ENCODE measurements at regions not wholly inside any gene's neighbourhood (a gene's known extent, or its start where the extent isn't known, plus 50 kb on each side); places are given as distances from the start of the nearest gene placed in this dataset.
"Not testable (repeated sequence)": the region's sequence is repeated elsewhere in the genome, so short reads cannot be mapped to it uniquely, and the experiment has no call there.

DNA sequence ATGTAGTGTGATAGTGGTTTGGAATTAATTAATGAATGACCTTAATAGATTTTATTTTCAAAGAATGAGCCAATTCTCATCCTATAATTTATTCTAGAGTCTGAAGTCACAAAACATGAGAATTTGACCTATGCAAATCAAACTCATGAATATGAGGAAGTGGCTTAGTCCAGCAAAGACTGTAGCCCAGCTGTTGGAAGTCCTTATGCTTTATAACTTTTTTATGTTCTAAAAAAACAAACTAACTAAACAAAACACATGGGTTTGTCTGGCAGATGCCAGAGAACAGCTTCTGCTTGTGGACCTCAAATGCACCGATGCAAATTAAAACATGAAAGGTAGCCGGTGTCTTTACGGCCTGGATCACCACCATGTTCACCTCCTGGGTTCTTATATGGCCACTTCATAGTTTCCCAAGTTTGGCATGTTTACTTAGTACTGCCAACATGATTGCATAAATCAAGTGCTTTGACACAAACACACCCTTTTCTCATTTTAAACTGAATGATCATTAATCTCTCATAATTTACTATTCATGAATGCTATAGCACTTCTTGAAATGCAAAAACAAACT lies 277.4 kb downstream of the PAPSS1 start:
- H3K27ac ChIP-seq (ENCODE audit: low read depth in 1 of 2, low read length in 2 of 2), result no peak overlapping the region
- H3K4me3 Mint-ChIP-seq, result no peak overlapping the region
- TF ChIP-seq, protein P1, sequence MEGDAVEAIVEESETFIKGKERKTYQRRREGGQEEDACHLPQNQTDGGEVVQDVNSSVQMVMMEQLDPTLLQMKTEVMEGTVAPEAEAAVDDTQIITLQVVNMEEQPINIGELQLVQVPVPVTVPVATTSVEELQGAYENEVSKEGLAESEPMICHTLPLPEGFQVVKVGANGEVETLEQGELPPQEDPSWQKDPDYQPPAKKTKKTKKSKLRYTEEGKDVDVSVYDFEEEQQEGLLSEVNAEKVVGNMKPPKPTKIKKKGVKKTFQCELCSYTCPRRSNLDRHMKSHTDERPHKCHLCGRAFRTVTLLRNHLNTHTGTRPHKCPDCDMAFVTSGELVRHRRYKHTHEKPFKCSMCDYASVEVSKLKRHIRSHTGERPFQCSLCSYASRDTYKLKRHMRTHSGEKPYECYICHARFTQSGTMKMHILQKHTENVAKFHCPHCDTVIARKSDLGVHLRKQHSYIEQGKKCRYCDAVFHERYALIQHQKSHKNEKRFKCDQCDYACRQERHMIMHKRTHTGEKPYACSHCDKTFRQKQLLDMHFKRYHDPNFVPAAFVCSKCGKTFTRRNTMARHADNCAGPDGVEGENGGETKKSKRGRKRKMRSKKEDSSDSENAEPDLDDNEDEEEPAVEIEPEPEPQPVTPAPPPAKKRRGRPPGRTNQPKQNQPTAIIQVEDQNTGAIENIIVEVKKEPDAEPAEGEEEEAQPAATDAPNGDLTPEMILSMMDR (IDR thresholded peaks at IDR 0.05), result no peak
- H3K27me3 Mint-ChIP-seq (ENCODE audit: low read depth in 3 of 3), result no peaks in the 10 kb centered on the region
- no peak overlapping the region for H3K4me3 ChIP-seq (replicated peaks in 1 of 3; ENCODE audit: low read depth in 2 of 3, low read length in 3 of 3)
- no peaks in the 10 kb centered on the region for H3K36me3 ChIP-seq (replicated peaks in 1 of 2; ENCODE audit: control insufficient read depth in 1 of 2, insufficient read depth in 2 of 2, low read length in 2 of 2)
- no peaks in the 10 kb centered on the region for H3K36me3 Mint-ChIP-seq
- DNase-seq, result no peak
- no peak overlapping the region for H2AFZ ChIP-seq (ENCODE audit: insufficient read depth, low read depth, low read length, poor library complexity, severe bottlenecking)
- H3K27me3 ChIP-seq (ENCODE audit: control insufficient read depth in 2 of 2, insufficient read depth in 2 of 2, low read length in 2 of 2), result no peaks in the 10 kb centered on the region
- no peak overlapping the region for H3K4me2 ChIP-seq (replicated peaks; ENCODE audit: extremely low read depth, low read length, poor library complexity, severe bottlenecking)
- 95% methylated on average over 3 of the region's 3 CpGs for WGBS (ENCODE audit: insufficient coverage)
- H3K9ac ChIP-seq (ENCODE audit: insufficient read depth, low read length, poor library complexity, severe bottlenecking), result no peak overlapping the region
- no peak overlapping the region for H3K27ac Mint-ChIP-seq
- H3K79me2 ChIP-seq (ENCODE audit: insufficient read depth, low read length), result no peaks in the 10 kb centered on the region
- H3K9me3 Mint-ChIP-seq, result peaks cover 0 to 9% (median 0%) of the 10 kb centered on the region in 7 donors
- intact Hi-C loops (cut with micrococcal nuclease), result no loop called here
- H3K4me1 Mint-ChIP-seq, result no peaks in the 10 kb centered on the region
- H3K9me3 ChIP-seq (replicated peaks in 1 of 2; ENCODE audit: control insufficient read depth in 1 of 2, insufficient read depth in 1 of 2, low read length in 2 of 2), result no peaks in the 10 kb centered on the region
- no peaks in the 10 kb centered on the region for H4K20me1 ChIP-seq (ENCODE audit: insufficient read depth, low read length)
- H3K4me1 ChIP-seq (ENCODE audit: control insufficient read depth in 1 of 2, insufficient read depth in 2 of 2, low read length in 2 of 2), result no peaks in the 10 kb centered on the region

DNA sequence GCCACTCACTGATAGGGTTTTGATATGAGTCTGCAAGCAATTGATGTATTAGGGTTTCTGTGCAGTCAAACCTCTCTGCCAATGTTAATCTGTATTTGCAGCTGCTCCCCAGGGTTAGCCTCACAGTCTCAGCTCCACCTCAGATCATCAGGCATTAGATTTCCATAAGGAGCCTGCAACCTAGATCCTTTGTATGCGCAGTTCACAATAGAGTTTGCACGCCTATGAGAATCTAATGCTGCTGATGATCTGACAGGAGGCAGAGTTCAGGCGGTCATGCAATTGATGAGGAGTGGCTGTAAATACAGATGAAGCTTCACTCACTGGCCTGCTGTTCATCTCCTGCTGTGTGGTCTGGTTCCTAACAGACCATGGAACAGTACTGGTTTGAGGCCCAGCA lies 280.6 kb downstream of the PAPSS1 start:
- no peaks in the 10 kb centered on the region for H3K9me3 ChIP-seq (replicated peaks in 1 of 2; ENCODE audit: control insufficient read depth in 1 of 2, insufficient read depth in 1 of 2, low read length in 2 of 2)
- Mint-ChIP-seq H3K4me3 (no peak overlapping the region), H3K27ac (no peak overlapping the region), H3K4me1 (no peaks in the 10 kb centered on the region), H3K9me3 (peaks cover 0 to 5% (median 0%) of the 10 kb centered on the region in 7 donors), H3K27me3 (ENCODE audit: low read depth in 3 of 3) (no peaks in the 10 kb centered on the region), H3K36me3 (no peaks in the 10 kb centered on the region)
- no peaks in the 10 kb centered on the region for H3K79me2 ChIP-seq (ENCODE audit: insufficient read depth, low read length)
- DNase-seq, result no peak
- no peak overlapping the region for H3K4me2 ChIP-seq (replicated peaks; ENCODE audit: extremely low read depth, low read length, poor library complexity, severe bottlenecking)
- no peaks in the 10 kb centered on the region for H4K20me1 ChIP-seq (ENCODE audit: insufficient read depth, low read length)
- no peak overlapping the region for H2AFZ ChIP-seq (ENCODE audit: insufficient read depth, low read depth, low read length, poor library complexity, severe bottlenecking)
- WGBS (ENCODE audit: insufficient coverage), result 100% methylated on average over 2 of the region's 3 CpGs
- H3K36me3 ChIP-seq (replicated peaks in 1 of 2; ENCODE audit: control insufficient read depth in 1 of 2, insufficient read depth in 2 of 2, low read length in 2 of 2), result no peaks in the 10 kb centered on the region
- no peak overlapping the region for H3K4me3 ChIP-seq (replicated peaks in 1 of 3; ENCODE audit: low read depth in 2 of 3, low read length in 3 of 3)
- intact Hi-C loops (cut with micrococcal nuclease), result no loop called here
- no peaks in the 10 kb centered on the region for H3K4me1 ChIP-seq (ENCODE audit: control insufficient read depth in 1 of 2, insufficient read depth in 2 of 2, low read length in 2 of 2)
- no peak overlapping the region for H3K9ac ChIP-seq (ENCODE audit: insufficient read depth, low read length, poor library complexity, severe bottlenecking)
- TF ChIP-seq, protein P1 (IDR thresholded peaks at IDR 0.05), result no peak
- no peaks in the 10 kb centered on the region for H3K27me3 ChIP-seq (ENCODE audit: control insufficient read depth in 2 of 2, insufficient read depth in 2 of 2, low read length in 2 of 2)
- no peak overlapping the region for H3K27ac ChIP-seq (ENCODE audit: low read depth in 1 of 2, low read length in 2 of 2)

DNA sequence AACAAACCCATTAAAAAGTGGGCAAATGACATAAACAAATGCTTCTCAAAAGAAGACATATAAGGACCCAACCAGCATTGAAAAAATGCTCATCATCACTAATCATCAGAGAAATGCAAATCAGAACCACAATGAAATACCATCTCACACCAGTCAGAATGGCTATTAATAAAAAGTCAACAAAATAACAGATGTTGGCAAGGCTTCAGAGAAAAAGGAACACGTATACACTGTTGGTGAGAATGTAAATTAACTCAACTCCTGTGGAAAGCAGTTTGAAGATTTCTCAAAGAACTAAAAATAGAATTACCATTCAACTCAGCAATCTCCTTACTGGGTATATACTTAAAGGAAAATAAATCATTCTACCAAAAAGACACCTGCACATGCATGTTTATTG lies 283.6 kb downstream of the PAPSS1 start:
- H3K4me2 ChIP-seq (replicated peaks; ENCODE audit: extremely low read depth, low read length, poor library complexity, severe bottlenecking), result not testable (repeated sequence)

More for the DNA sequence above, 283.6 kb downstream of the PAPSS1 start:
- DNase-seq; H3K27me3 ChIP-seq (ENCODE audit: control insufficient read depth in 2 of 2, insufficient read depth in 2 of 2, low read length in 2 of 2); H2AFZ ChIP-seq (ENCODE audit: insufficient read depth, low read depth, low read length, poor library complexity, severe bottlenecking); H3K4me3 Mint-ChIP-seq; H3K9me3 ChIP-seq (replicated peaks in 1 of 2; ENCODE audit: control insufficient read depth in 1 of 2, insufficient read depth in 1 of 2, low read length in 2 of 2); H3K27me3 Mint-ChIP-seq (ENCODE audit: low read depth in 3 of 3); H3K36me3 ChIP-seq (replicated peaks in 1 of 2; ENCODE audit: control insufficient read depth in 1 of 2, insufficient read depth in 2 of 2, low read length in 2 of 2); H4K20me1 ChIP-seq (ENCODE audit: insufficient read depth, low read length); H3K27ac ChIP-seq (ENCODE audit: low read depth in 1 of 2, low read length in 2 of 2); intact Hi-C loops (cut with micrococcal nuclease); H3K9me3 Mint-ChIP-seq; H3K27ac Mint-ChIP-seq; H3K36me3 Mint-ChIP-seq; H3K4me3 ChIP-seq (replicated peaks in 1 of 3; ENCODE audit: low read depth in 2 of 3, low read length in 3 of 3); H3K4me1 ChIP-seq (ENCODE audit: control insufficient read depth in 1 of 2, insufficient read depth in 2 of 2, low read length in 2 of 2); H3K79me2 ChIP-seq (ENCODE audit: insufficient read depth, low read length); H3K4me1 Mint-ChIP-seq; H3K9ac ChIP-seq (ENCODE audit: insufficient read depth, low read length, poor library complexity, severe bottlenecking): not testable (repeated sequence)
- WGBS (ENCODE audit: insufficient coverage), result no CpG with 5 or more reads among the region's 1 CpG
